Vagina (tissue), 2 donors: ENCODE measurements at regions not wholly inside any gene's neighbourhood (a gene's known extent, or its start where the extent isn't known, plus 50 kb on each side); places are given as distances from the start of the nearest gene placed in this dataset.

Source experiments
- DNase-seq, 2 donors: peaks; one replicate each; pipeline ENCODE4 v3.0.0-alpha.2; 2017; ENCODE audit errors: extremely low spot score in 2 of 2
- H3K27ac ChIP-seq: fragments of 200-600 bp; sonication (generic); one replicate; pipeline ENCODE4 v1.5.1; 2019
- H3K27me3 ChIP-seq: fragments of 200-600 bp; sonication (generic); one replicate; pipeline ENCODE4 v1.5.1; 2019
- H3K36me3 ChIP-seq, 2 donors: fragments of 200-600 bp; sonication (generic); one replicate each; pipeline ENCODE4 v1.5.1; 2017 to 2019
- H3K4me1 ChIP-seq: fragments of 200-600 bp; sonication (generic); one replicate; pipeline ENCODE4 v1.5.1; 2019
- H3K4me3 ChIP-seq, 2 donors: fragments of 200-600 bp; sonication (generic); 1 replicate in 1 of 2; 2 replicates in 1 of 2; pipeline ENCODE4 v1.5.1; 2016 to 2019
- H3K9me3 ChIP-seq: fragments of 200-600 bp; sonication (generic); one replicate; pipeline ENCODE4 v1.5.1; 2019
- POLR2A ChIP-seq, 2 donors: fragments of 450-650 bp; IDR thresholded peaks; one replicate each; pipeline ENCODE4 v1.6.1; 2017; ENCODE audit warnings: antibody characterized with exemption in 2 of 2, mild to moderate bottlenecking in 2 of 2, moderate library complexity in 2 of 2
- POLR2AphosphoS5 ChIP-seq, 2 donors: sonication (generic); formaldehyde crosslinking; IDR thresholded peaks; one replicate each; pipeline ENCODE4 v1.9.0; 2017; ENCODE audit warnings: antibody characterized with exemption in 2 of 2, mild to moderate bottlenecking in 2 of 2, low read depth in 1 of 2; ENCODE audit not compliant: insufficient read depth in 1 of 2
- intact Hi-C: fragments of 100-400 bp; cut with DNase I; formaldehyde crosslinking; loops from one replicate; pipeline ENCODE4 v1.15.1; 2023
- TF ChIP-seq, protein P1 (sequence below), 3 experiments: fragments of 450-650 bp in 2 of 3; fragments of 200-600 bp in 1 of 3; sonication (generic) in 1 of 3; IDR thresholded peaks; one replicate each; pipeline ENCODE4 v1.5.1; 2017 to 2019; ENCODE audit warnings: antibody characterized with exemption in 3 of 3, mild to moderate bottlenecking in 2 of 3, moderate library complexity in 2 of 3

DNA sequence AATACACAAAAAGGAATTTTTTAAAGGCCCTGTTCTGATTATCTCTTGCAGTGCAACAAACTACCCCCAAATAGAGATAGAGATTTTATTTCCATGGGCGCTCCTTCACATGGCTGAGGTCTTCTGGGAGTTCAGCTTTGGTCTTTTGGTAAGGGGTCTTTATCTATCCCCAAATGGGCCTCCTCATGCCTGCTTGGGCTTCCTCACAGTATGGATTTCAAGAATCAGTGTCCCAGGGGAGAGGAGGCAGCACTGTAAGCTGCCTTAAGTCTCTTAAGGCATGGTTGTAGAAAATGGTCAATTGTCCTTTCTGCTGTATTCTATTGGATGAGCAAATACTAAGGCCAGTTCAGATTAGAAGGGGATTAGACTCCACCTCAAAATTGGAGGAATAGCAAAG lies 966.2 kb downstream of the TYW1 start:
- DNase-seq: no peak
- Histone ChIP-seq H3K4me1 (no peaks in the 10 kb centered on the region), H3K4me3 (no peak overlapping the region), H3K27me3 (no peaks in the 10 kb centered on the region), H3K9me3 (no peaks in the 10 kb centered on the region), H3K27ac (no peak overlapping the region), H3K36me3 (no peaks in the 10 kb centered on the region)
- intact Hi-C loops: no loop called here
- no peak for TF ChIP-seq POLR2AphosphoS5 (IDR thresholded peaks at IDR 0.05; ENCODE audit: insufficient read depth in 1 of 2, low read depth in 1 of 2)
- TF ChIP-seq POLR2A (IDR thresholded peaks at IDR 0.05): no peak
- TF ChIP-seq, protein P1, sequence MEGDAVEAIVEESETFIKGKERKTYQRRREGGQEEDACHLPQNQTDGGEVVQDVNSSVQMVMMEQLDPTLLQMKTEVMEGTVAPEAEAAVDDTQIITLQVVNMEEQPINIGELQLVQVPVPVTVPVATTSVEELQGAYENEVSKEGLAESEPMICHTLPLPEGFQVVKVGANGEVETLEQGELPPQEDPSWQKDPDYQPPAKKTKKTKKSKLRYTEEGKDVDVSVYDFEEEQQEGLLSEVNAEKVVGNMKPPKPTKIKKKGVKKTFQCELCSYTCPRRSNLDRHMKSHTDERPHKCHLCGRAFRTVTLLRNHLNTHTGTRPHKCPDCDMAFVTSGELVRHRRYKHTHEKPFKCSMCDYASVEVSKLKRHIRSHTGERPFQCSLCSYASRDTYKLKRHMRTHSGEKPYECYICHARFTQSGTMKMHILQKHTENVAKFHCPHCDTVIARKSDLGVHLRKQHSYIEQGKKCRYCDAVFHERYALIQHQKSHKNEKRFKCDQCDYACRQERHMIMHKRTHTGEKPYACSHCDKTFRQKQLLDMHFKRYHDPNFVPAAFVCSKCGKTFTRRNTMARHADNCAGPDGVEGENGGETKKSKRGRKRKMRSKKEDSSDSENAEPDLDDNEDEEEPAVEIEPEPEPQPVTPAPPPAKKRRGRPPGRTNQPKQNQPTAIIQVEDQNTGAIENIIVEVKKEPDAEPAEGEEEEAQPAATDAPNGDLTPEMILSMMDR (IDR thresholded peaks at IDR 0.05): no peak

- H3K9me3 ChIP-seq: no peaks in the 10 kb centered on the region
- no peaks in the 10 kb centered on the region for H3K27me3 ChIP-seq
- no peak for TF ChIP-seq POLR2A (IDR thresholded peaks at IDR 0.05)
- TF ChIP-seq, protein P1 (IDR thresholded peaks at IDR 0.05): no peak
- no peak for TF ChIP-seq POLR2AphosphoS5 (IDR thresholded peaks at IDR 0.05; ENCODE audit: insufficient read depth in 1 of 2, low read depth in 1 of 2)
- H3K4me3 ChIP-seq: no peak overlapping the region
- intact Hi-C loops: no loop called here
- H3K4me1 ChIP-seq: no peaks in the 10 kb centered on the region
- no peak for DNase-seq
- no peaks in the 10 kb centered on the region for H3K36me3 ChIP-seq
- no peak overlapping the region for H3K27ac ChIP-seq
Measured at GRCh38 chr7:67976490-67976889, 979.9 kb downstream of the TYW1 start.

DNA sequence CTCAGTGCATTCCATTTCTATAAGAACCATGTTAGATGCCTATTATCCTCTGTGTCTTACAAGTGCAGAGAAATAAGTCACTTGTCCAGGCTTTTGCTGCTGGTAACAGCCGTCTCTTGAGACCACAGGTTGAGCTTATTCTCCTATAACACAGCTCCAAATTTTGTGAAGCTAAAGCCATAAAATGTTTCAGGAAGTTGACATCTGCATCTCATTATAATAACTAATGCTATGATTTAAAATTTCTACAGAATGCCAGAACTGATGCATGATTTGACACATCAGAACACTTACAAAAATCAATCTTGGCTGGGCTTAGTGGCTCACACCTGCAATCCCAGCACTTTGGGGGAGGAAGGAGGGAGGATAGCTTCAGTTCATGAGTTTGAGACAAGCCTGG lies 986.9 kb downstream of the TYW1 start:
- DNase-seq: no peak
- intact Hi-C loops: no loop called here
- H3K27me3 ChIP-seq: no peaks in the 10 kb centered on the region
- H3K36me3 ChIP-seq: no peaks in the 10 kb centered on the region
- no peaks in the 10 kb centered on the region for H3K4me1 ChIP-seq
- H3K27ac ChIP-seq: no peak overlapping the region
- H3K9me3 ChIP-seq: no peaks in the 10 kb centered on the region
- no peak overlapping the region for H3K4me3 ChIP-seq
- TF ChIP-seq POLR2A (IDR thresholded peaks at IDR 0.05): no peak
- TF ChIP-seq, protein P1 (IDR thresholded peaks at IDR 0.05): no peak
- no peak for TF ChIP-seq POLR2AphosphoS5 (IDR thresholded peaks at IDR 0.05; ENCODE audit: insufficient read depth in 1 of 2, low read depth in 1 of 2)

- Histone ChIP-seq H3K27me3 (no peaks in the 10 kb centered on the region), H3K27ac (no peak overlapping the region), H3K4me1 (no peaks in the 10 kb centered on the region), H3K36me3 (no peaks in the 10 kb centered on the region), H3K9me3 (no peaks in the 10 kb centered on the region), H3K4me3 (no peak overlapping the region)
- intact Hi-C loops: no loop called here
- no peak for DNase-seq
- TF ChIP-seq POLR2AphosphoS5 (IDR thresholded peaks at IDR 0.05; ENCODE audit: insufficient read depth in 1 of 2, low read depth in 1 of 2): no peak
- TF ChIP-seq POLR2A (IDR thresholded peaks at IDR 0.05): no peak
- TF ChIP-seq, protein P1 (IDR thresholded peaks at IDR 0.05): no peak
Measured at GRCh38 chr7:67984326-67984725, 987.7 kb downstream of the TYW1 start.

DNA sequence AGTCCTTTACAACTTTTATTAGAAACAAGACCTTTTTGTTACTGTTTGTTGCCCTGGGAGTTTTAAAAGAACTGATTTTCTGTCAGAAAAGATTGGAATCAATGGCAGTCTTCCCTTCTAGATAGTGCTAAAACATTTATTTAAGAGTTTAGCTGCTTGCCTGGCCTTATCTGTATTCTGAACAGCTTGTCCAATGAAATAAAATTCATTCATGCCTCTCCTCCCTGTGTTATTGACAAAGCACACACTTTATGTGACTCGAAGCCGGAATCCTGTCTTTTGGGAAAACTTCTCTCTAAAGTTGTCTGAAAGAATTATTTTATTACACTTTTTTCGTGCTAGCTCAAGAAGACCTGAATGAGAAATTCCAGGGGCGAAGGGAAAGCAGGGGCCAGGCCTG lies 992.5 kb downstream of the TYW1 start:
- H3K27ac ChIP-seq: no peak overlapping the region
- H3K36me3 ChIP-seq: no peaks in the 10 kb centered on the region
- intact Hi-C loops: no loop called here
- DNase-seq: no peak
- H3K27me3 ChIP-seq: no peaks in the 10 kb centered on the region
- H3K4me3 ChIP-seq: no peak overlapping the region
- no peak for TF ChIP-seq POLR2AphosphoS5 (IDR thresholded peaks at IDR 0.05; ENCODE audit: insufficient read depth in 1 of 2, low read depth in 1 of 2)
- TF ChIP-seq, protein P1 (IDR thresholded peaks at IDR 0.05): no peak
- no peak for TF ChIP-seq POLR2A (IDR thresholded peaks at IDR 0.05)
- H3K4me1 ChIP-seq: no peaks in the 10 kb centered on the region
- H3K9me3 ChIP-seq: no peaks in the 10 kb centered on the region
